ENCODE measurements at regions not wholly inside any gene's neighbourhood (a gene's known extent, or its start where the extent isn't known, plus 50 kb on each side); places are given as distances from the start of the nearest gene placed in this dataset.

DNA sequence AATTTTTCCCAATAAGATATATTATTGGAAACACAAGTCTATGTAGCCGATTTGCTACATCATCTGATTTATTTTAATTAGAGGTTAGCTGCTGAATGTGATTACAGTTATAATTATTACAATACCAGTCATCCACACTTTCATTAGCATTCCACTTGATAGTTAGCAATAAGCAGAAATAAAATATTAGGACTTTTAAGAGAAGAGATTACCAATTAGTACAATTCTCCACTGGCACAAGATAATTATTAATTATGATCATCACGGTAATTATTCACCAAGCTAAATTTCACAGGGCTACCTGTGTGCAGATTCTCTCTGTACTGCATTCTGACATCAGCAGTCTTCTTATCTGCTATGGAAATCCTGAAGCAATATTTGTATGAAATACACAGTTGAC lies 474.7 kb downstream of the TLE4 start:
- Histone ChIP-seq H3K4me3 (no peak overlapping the region), H3K4me1 (no peaks in the 10 kb centered on the region), H3K36me3 (no peaks in the 10 kb centered on the region), H3K9me3 (no peaks in the 10 kb centered on the region), H3K27me3 (no peaks in the 10 kb centered on the region), H3K27ac (no peak overlapping the region)
- FAIRE-seq (no peak), DNase-seq (no peak), ATAC-seq (no peak)
- WGBS, 2 donors = 75 to 81% methylated on average over 2 of the region's 2 CpGs
- intact Hi-C loops (cut with DNase I) = no loop called here
- TF ChIP-seq, protein P1, sequence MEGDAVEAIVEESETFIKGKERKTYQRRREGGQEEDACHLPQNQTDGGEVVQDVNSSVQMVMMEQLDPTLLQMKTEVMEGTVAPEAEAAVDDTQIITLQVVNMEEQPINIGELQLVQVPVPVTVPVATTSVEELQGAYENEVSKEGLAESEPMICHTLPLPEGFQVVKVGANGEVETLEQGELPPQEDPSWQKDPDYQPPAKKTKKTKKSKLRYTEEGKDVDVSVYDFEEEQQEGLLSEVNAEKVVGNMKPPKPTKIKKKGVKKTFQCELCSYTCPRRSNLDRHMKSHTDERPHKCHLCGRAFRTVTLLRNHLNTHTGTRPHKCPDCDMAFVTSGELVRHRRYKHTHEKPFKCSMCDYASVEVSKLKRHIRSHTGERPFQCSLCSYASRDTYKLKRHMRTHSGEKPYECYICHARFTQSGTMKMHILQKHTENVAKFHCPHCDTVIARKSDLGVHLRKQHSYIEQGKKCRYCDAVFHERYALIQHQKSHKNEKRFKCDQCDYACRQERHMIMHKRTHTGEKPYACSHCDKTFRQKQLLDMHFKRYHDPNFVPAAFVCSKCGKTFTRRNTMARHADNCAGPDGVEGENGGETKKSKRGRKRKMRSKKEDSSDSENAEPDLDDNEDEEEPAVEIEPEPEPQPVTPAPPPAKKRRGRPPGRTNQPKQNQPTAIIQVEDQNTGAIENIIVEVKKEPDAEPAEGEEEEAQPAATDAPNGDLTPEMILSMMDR (IDR thresholded peaks at IDR 0.05) = no peak

DNA sequence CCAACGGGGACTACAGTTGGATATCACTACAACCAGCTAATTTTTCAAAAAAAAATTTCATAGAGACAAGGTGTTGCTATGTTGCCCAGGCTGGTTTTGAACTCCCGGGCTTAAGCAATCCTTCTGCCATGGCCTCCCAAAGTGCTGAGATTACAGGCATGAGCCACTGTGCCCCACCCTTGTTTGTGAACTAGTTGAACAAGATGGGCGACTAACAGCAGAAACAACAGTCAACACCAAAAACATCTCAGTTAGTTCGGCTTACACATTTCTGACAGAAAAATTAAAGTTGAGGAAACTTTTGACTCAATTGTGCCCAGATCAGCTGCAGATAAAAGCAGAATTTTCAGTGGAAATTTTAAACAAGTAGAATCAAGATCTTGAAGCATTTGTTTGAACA lies 470.1 kb downstream of the TLE4 start:
- whole genome bisulfite sequencing, 2 donors = 70 to 83% methylated on average over 4 of the region's 4 CpGs
- TF ChIP-seq, protein P1 (IDR thresholded peaks at IDR 0.05) = no peak
- Histone ChIP-seq H3K27me3 (no peaks in the 10 kb centered on the region), H3K27ac (no peak overlapping the region), H3K36me3 (no peaks in the 10 kb centered on the region), H3K4me1 (no peaks in the 10 kb centered on the region), H3K9me3 (no peaks in the 10 kb centered on the region), H3K4me3 (no peak overlapping the region)
- FAIRE-seq (no peak), ATAC-seq (no peak), DNase-seq (no peak)
- intact Hi-C loops (cut with DNase I) = no loop called here

DNA sequence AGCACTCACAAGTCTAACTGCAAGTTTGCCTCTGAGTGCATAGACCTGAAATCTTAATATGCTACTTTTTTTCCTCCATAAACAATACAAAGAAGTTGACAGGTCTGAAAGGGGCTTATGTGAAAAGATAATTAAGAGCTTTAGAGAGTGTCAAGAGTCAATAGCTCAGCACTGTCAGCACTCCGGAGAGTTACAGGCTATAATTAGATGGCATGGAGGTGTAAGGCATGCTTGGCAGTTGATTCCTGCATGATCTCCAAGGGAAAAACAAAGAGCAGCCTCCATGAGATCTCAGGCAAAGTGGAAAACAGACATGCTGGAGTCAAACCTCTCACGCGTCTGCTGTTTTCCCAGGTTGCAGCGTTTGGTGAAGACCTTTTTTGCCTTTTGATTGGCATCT lies 468.7 kb downstream of the TLE4 start:
- Histone ChIP-seq H3K27ac (no peak overlapping the region), H3K9me3 (no peaks in the 10 kb centered on the region), H3K4me1 (no peaks in the 10 kb centered on the region), H3K27me3 (no peaks in the 10 kb centered on the region), H3K36me3 (no peaks in the 10 kb centered on the region), H3K4me3 (no peak overlapping the region)
- intact Hi-C loops (cut with DNase I) = no loop called here
- DNase-seq (no peak), ATAC-seq (no peak), FAIRE-seq (no peak)
- TF ChIP-seq, protein P1 (IDR thresholded peaks at IDR 0.05) = no peak
- 64 to 70% methylated on average over 4 of the region's 4 CpGs for WGBS, 2 donors

DNA sequence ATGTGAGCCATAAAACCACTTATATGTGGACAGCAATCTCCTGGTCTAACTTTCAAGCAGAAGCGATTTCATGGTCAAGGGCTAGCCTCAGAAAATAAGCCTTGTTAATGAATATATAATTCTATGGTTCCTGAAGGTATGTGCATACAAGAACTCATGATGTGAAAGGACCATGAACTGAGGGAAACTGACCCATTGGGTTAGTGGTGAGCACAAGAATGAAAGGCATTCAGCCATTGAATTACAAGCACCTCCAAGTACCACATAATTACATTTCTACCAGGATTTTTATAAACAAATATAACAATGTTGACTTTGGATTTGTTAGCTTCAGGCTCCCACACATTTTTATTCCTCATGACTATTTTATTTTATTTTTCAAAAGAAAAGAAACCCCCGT lies 459.0 kb downstream of the TLE4 start:
- no peaks in the 10 kb centered on the region for H3K4me1 ChIP-seq
- no peaks in the 10 kb centered on the region for H3K9me3 ChIP-seq
- H3K27ac ChIP-seq = no peak overlapping the region
- no peak for ATAC-seq
- intact Hi-C loops (cut with DNase I) = no loop called here
- no peaks in the 10 kb centered on the region for H3K36me3 ChIP-seq
- FAIRE-seq = no peak
- no peak overlapping the region for H3K4me3 ChIP-seq
- TF ChIP-seq, protein P1 (IDR thresholded peaks at IDR 0.05) = no peak
- H3K27me3 ChIP-seq = no peaks in the 10 kb centered on the region
- WGBS, 2 donors = 68 to 79% methylated on average over 2 of the region's 2 CpGs
- no peak for DNase-seq

DNA sequence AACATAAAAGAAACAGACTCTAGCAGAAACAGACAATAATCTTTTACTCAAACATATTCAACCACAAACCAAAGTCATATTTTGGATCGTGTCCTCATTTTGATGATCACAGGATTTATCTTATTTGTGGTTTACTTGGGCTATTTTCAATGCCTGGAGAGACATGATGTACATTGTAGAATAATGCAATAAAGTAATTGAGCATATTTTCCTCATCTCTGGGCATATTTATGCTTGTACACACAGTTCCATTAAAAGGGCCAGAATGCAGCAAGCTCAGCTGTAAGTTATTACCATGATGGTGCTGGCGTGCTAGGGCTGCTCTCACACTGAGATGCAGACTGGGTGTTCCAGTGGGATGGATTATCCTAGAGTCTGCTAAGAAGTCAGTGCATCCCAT lies 456.7 kb downstream of the TLE4 start:
- WGBS, 2 donors = 60 to 75% methylated on average over 2 of the region's 2 CpGs
- peak in 1 of 4 donors; percentile 73 for ATAC-seq
- TF ChIP-seq, protein P1 (IDR thresholded peaks at IDR 0.05) = no peak

More for the DNA sequence above, 456.7 kb downstream of the TLE4 start:
- Histone ChIP-seq H3K36me3 (no peaks in the 10 kb centered on the region), H3K9me3 (no peaks in the 10 kb centered on the region), H3K4me1 (no peaks in the 10 kb centered on the region), H3K4me3 (no peak overlapping the region), H3K27me3 (no peaks in the 10 kb centered on the region), H3K27ac (no peak overlapping the region)
- DNase-seq (peak in 1 of 6 donors; percentile 16), FAIRE-seq (no peak)
- intact Hi-C loops (cut with DNase I) = no loop called here

Data from pancreas (tissue), 10 donors.